SK-N-MC (cell line): ENCODE measurements at regions not wholly inside any gene's neighbourhood (a gene's known extent, or its start where the extent isn't known, plus 50 kb on each side); places are given as distances from the start of the nearest gene placed in this dataset.

Source experiments
- DNase-seq: peaks from one replicate; pipeline ENCODE4 v3.0.0-alpha.2; 2011; ENCODE audit warnings: low read depth, low spot score
- H3K27ac ChIP-seq: fragments of 200-600 bp; sonication (generic); 2 replicates; pipeline ENCODE4 v1.5.1; 2016; ENCODE audit warnings: mixed run types
- H3K36me3 ChIP-seq: fragments of 200-600 bp; sonication (generic); 2 replicates; pipeline ENCODE4 v1.6.1; 2017; ENCODE audit warnings: antibody characterized with exemption, low read length, mixed read lengths; ENCODE audit not compliant: insufficient read depth
- H3K4me3 ChIP-seq: fragments of 200-600 bp; sonication (generic); 2 replicates; pipeline ENCODE4 v1.5.1; 2016
- H3K9ac ChIP-seq: fragments of 200-600 bp; sonication (generic); 2 replicates; pipeline ENCODE4 v1.8.0; 2017; ENCODE audit warnings: mixed run types, mixed read lengths; ENCODE audit not compliant: insufficient read length
- H3K9me3 ChIP-seq: fragments of 200-600 bp; sonication (generic); 2 replicates; pipeline ENCODE4 v1.6.1; 2017; ENCODE audit warnings: low read depth, mild to moderate bottlenecking, antibody characterized with exemption, low read length, moderate library complexity, mixed read lengths
- EZH2 ChIP-seq: fragments of 200-600 bp; sonication (generic); IDR thresholded peaks from one replicate; pipeline ENCODE4 v1.6.1; 2017; ENCODE audit warnings: antibody characterized with exemption
- FOXP2 ChIP-seq: optimal IDR thresholded peaks from 2 replicates; pipeline ENCODE3; 2011; ENCODE audit warnings: mild to moderate bottlenecking, moderate library complexity; ENCODE audit not compliant: insufficient read depth; ENCODE audit errors: extremely low read length, control extremely low read depth
- POLR2AphosphoS5 ChIP-seq: IDR thresholded peaks from 2 replicates; pipeline ENCODE4 v1.6.1; 2012; ENCODE audit warnings: mild to moderate bottlenecking, low read depth, low read length, borderline replicate concordance

DNA sequence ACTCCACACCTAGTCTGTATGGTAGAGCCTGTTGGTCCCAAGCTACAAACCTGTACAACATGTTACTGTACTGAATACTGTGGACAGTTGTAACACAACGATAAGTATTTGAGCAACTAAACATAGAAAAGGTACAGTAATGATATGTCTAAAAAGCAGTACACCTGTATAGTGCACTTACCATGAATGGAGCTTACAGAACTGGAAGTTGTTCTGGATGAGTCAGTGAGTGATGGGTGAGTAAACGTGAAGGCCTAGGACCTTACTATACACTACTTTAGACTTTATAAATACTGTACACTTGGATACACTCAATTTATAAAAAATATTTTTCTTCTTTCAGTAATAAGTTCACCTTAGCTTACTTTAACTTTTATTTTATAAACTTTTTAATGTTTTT, 104.0 kb downstream of the TMA16 start:
- TF ChIP-seq FOXP2 = no peak
- TF ChIP-seq EZH2 = no peak
- no peak for TF ChIP-seq POLR2AphosphoS5

DNA sequence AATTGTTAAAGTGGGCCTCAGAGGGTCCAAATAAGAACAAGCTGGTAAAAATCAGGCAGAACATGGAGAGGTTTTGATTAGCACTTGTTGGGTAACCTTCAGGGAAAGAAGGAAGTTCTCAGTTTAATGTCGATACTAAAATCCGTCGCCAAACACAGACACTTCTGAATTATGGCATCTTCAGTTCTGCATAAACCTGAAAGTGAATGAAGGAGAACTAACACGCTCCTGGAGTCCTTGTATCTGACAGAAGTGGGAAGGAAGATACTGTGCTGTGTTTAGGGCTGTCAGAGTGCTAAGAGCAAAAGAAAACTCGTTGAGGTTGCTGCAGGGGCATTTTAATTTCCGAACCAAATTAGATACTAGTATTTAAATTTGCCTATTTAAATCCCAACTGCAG, 106.2 kb downstream of the TMA16 start:
- no peak for DNase-seq

More for the DNA sequence above, 104.0 kb downstream of the TMA16 start:
- no peak overlapping the region for H3K9ac ChIP-seq
- no peak overlapping the region for H3K27ac ChIP-seq
- no peaks in the 10 kb centered on the region for H3K9me3 ChIP-seq
- no peak for DNase-seq
- no peaks in the 10 kb centered on the region for H3K36me3 ChIP-seq
- H3K4me3 ChIP-seq = no peak overlapping the region

DNA sequence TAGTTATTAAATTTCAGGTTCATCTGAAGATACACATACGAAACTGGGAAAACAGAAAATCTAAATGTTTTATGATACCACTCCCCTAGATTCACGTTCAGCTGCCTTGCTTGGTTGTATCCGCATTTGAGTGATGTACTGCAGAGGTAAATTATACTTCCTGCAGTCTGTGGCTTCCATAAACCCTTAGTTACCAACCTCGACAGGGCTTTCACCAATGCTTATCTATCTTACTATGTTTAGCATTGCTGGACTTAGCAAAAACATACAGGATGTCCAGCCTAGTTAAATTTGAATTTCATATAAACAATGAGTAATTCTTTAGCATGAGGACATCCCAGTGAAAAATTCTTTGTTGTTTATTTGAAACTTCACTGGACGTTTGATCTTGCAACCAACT, 108.8 kb downstream of the TMA16 start:
- Histone ChIP-seq H3K27ac (no peak overlapping the region), H3K36me3 (no peaks in the 10 kb centered on the region), H3K4me3 (no peak overlapping the region), H3K9ac (no peak overlapping the region), H3K9me3 (no peaks in the 10 kb centered on the region)
- no peak for TF ChIP-seq EZH2
- no peak for TF ChIP-seq FOXP2
- no peak for TF ChIP-seq POLR2AphosphoS5
- DNase-seq = no peak

More for the DNA sequence above, 106.2 kb downstream of the TMA16 start:
- H3K9me3 ChIP-seq = no peaks in the 10 kb centered on the region
- no peaks in the 10 kb centered on the region for H3K36me3 ChIP-seq
- H3K27ac ChIP-seq = no peak overlapping the region
- H3K4me3 ChIP-seq = no peak overlapping the region
- H3K9ac ChIP-seq = peak overlapping the region; percentile 21
- TF ChIP-seq FOXP2 (no peak), POLR2AphosphoS5 (no peak), EZH2 (no peak)

DNA sequence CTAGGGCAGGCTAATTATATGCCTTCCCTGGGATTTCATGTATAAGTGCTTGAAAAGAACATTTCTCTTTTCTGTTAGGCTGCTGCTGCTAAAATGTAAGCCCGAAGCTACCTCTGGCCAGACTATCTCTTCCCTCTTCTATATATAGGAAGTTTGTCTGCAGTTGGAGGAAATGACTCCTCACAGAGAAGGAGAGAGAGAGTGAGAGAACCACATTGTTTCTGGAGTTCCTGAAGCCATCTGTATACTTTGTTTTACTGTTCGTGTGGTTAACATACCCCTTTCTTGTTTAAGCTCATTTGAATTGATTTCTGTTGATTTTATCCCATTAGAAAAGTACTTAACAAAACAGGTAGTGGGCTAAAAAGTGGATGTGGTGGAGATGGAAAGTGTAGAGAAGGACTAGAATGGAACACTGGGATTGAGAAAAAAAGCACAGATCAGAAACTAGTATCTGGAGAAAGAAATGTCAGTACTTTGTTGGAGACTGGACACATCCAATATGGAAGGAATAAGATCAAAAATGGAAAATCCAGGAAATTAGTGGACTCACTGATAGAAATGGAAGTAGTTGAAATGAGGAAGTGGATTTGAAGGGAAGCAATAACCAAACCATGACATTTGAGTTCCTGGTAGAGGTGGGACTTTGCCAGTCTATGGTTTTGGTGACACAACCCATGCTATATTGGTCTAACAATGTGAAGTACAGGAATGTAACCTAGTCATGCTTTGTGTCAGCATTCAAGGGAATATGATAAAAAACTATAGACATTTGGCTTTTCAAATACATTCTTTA, 112.6 kb downstream of the TMA16 start:
- no peak for TF ChIP-seq EZH2
- TF ChIP-seq POLR2AphosphoS5 = no peak
- TF ChIP-seq FOXP2 = no peak
- Histone ChIP-seq H3K9ac (no peak overlapping the region), H3K36me3 (no peaks in the 10 kb centered on the region), H3K9me3 (no peaks in the 10 kb centered on the region), H3K27ac (no peak overlapping the region), H3K4me3 (no peak overlapping the region)
- DNase-seq = no peak

DNA sequence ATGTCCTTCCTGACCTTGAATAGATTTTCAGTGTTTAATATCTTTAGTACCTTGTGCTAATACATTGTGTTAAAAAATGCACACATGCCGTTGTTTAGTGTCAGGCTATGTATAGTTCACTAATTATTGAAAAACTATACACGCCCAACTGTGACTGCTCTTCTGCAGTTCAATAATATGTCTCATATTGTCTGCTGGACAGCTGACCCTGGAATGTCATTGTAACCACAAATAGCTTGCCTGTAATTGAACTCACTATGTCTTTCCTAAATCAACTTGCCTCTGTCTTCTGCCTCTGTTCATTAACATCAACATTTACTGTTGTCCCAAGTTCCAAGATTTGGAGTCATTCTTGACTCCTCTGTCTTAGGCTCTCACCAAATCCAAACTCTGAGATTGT, 114.5 kb downstream of the TMA16 start:
- DNase-seq = no peak
- Histone ChIP-seq H3K36me3 (no peaks in the 10 kb centered on the region), H3K9me3 (no peaks in the 10 kb centered on the region), H3K9ac (no peak overlapping the region), H3K27ac (no peak overlapping the region), H3K4me3 (no peak overlapping the region)
- TF ChIP-seq POLR2AphosphoS5 = no peak
- TF ChIP-seq FOXP2 = no peak

DNA sequence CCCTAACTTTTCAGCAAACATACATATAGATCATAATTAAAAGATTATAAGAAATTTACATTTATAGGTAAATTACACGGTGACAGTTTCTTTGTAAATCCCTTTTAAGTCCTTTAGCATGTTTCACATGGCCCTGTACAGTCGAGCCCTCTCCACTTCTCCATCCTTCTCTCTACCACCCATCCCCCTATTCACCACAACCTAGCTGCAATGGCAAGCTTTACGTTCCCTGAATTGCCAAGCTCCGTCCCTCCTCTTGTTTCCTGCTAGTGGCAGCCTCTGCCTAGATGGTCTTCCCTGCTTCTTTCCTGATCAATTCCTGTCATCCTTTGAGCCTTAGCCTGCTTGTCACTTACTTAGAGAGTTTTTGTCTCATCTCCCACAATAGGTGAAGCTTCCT, 116.2 kb downstream of the TMA16 start:
- no peak overlapping the region for H3K4me3 ChIP-seq
- DNase-seq = no peak
- no peak overlapping the region for H3K9ac ChIP-seq

DNA sequence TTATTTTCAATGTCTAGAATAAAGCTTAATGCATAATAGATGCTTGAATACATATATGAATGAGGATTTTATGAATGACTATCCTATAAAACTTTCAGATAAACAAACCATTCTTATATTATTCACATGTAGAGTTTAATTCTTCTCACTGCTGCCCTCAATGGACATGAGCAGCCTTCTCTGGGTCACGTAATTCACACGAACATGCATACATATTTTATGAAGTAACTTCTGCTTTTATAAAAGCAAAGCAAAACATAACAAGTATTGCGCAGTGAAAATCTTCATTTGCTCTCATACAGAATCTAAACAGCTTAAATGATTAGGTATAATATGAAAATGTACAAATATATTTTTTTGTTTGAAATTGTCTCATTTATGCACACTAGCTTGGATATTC, 116.7 kb downstream of the TMA16 start:
- TF ChIP-seq FOXP2 (no peak), POLR2AphosphoS5 (no peak), EZH2 (no peak)
- H3K9me3 ChIP-seq = no peaks in the 10 kb centered on the region
- H3K27ac ChIP-seq = no peak overlapping the region
- H3K4me3 ChIP-seq = no peak overlapping the region
- no peak overlapping the region for H3K9ac ChIP-seq
- H3K36me3 ChIP-seq = no peaks in the 10 kb centered on the region
- no peak for DNase-seq

More for the DNA sequence above, 116.2 kb downstream of the TMA16 start:
- Histone ChIP-seq H3K27ac (no peak overlapping the region), H3K36me3 (no peaks in the 10 kb centered on the region), H3K9me3 (no peaks in the 10 kb centered on the region)
- TF ChIP-seq POLR2AphosphoS5 (no peak), EZH2 (no peak), FOXP2 (no peak)

DNA sequence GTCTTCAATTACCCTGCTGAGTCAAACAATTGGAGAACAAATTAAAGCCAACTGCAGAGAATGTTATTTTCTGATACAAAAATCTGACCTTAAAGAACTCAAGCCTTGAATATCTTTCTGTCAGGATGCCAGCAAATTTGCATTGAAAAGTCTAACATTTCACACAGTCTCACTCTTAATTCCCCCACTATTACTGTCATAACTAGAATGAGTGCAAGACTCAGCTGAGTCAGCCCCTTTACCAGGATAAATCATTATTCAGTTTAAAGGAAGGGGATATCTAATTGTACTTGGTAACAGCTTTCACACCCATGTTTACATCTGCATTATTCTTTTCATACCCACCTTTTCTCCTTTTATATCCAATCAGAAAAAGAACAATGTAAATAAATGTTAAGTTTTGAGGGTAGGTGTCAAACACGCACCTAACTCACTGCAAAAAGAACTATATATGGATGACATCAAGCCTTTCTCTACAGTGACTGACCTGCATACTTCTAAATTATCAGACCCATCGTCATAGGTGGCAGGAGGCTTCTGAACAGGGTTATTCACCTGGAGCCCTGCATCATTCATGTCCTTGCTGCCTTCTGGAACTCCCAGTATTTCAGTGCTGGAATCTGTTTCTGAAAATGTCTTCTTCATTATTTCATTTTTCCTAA, 117.4 kb downstream of the TMA16 start:
- Histone ChIP-seq H3K27ac (no peak overlapping the region), H3K9ac (no peak overlapping the region), H3K36me3 (no peaks in the 10 kb centered on the region), H3K4me3 (no peak overlapping the region), H3K9me3 (no peaks in the 10 kb centered on the region)
- TF ChIP-seq EZH2 = no peak
- DNase-seq = no peak

DNA sequence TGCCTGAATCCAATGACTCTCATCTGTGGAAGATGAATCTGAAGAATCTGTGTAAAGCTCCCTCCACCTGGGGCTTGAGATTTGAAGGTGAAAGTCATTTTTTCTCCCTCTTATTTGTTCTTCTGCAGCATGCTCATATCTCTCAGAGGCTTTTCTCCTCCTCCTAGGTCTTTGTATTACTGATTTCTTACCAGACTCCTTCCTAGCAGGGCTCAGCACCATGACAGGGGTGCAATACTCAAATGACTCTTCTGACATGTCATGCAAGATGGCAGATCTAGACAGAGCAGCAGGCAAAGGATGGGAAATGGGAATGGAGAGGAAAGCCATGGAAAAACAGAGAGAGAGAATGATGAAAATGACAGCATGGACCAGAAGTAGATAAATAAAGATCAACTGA, 118.3 kb downstream of the TMA16 start:
- no peak overlapping the region for H3K27ac ChIP-seq
- no peak overlapping the region for H3K9ac ChIP-seq
- no peak overlapping the region for H3K4me3 ChIP-seq
- H3K36me3 ChIP-seq = no peaks in the 10 kb centered on the region
- TF ChIP-seq FOXP2 (no peak), POLR2AphosphoS5 (no peak), EZH2 (no peak)
- H3K9me3 ChIP-seq = no peaks in the 10 kb centered on the region
- no peak for DNase-seq
